ACC112 (cell line): ENCODE measurements at regions not wholly inside any gene's neighbourhood (a gene's known extent, or its start where the extent isn't known, plus 50 kb on each side); places are given as distances from the start of the nearest gene placed in this dataset.

Experiments used
- H2AFZ ChIP-seq: fragments of 200-600 bp; sonication (generic); one replicate; pipeline ENCODE4 v1.6.0; 2017; ENCODE audit warnings: antibody characterized with exemption, low read length; ENCODE audit not compliant: unreplicated experiment
- H3K27ac ChIP-seq: fragments of 200-600 bp; sonication (generic); 2 replicates; pipeline ENCODE4 v1.5.1; 2014; ENCODE audit warnings: low read depth, mild to moderate bottlenecking, antibody characterized with exemption, low read length, moderate library complexity
- H3K27me3 ChIP-seq: fragments of 200-600 bp; sonication (generic); 2 replicates; pipeline ENCODE4 v1.6.1; 2014; ENCODE audit warnings: mild to moderate bottlenecking, antibody characterized with exemption, low read length, moderate library complexity, mixed read lengths; ENCODE audit not compliant: insufficient read depth
- H3K36me3 ChIP-seq: fragments of 200-600 bp; sonication (generic); 2 replicates; pipeline ENCODE4 v1.6.1; 2016; ENCODE audit warnings: mild to moderate bottlenecking, antibody characterized with exemption, low read length, moderate library complexity, mixed read lengths; ENCODE audit not compliant: insufficient read depth
- H3K4me1 ChIP-seq: fragments of 200-600 bp; sonication (generic); one replicate; pipeline ENCODE4 v1.6.1; 2016; ENCODE audit warnings: low read length, mixed read lengths; ENCODE audit not compliant: insufficient read depth, unreplicated experiment, control insufficient read depth
- H3K4me3 ChIP-seq: fragments of 200-600 bp; sonication (generic); 2 replicates; pipeline ENCODE4 v1.5.1; 2014; ENCODE audit warnings: mild to moderate bottlenecking, low read depth, low read length
- H3K79me2 ChIP-seq: fragments of 200-600 bp; sonication (generic); one replicate; pipeline ENCODE4 v1.6.0; 2016; ENCODE audit warnings: low read length; ENCODE audit not compliant: control insufficient read depth, unreplicated experiment, insufficient read depth

DNA sequence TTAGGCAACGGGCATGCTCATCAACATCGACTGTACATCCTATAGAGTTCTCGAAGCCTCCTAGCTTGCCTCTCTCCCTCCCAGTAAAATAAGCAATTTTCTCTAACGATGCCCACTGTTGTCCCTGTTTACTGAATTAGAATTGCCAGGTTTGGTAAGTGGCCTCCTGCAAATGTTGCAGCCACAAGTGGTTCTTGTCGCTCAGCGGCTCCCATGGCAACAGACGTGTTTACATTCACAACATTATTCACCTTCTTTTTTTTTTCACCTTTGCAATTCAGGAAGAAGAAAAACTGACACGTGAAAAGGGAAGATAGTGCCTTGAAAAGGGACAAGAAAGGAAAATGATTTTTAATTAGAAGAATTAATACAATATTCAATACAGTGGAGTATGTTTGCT, 100.9 kb upstream of the PKP2 start:
- Histone ChIP-seq H3K36me3 (no peaks in the 10 kb centered on the region), H3K4me1 (peaks cover 4% of the 10 kb centered on the region), H3K27ac (no peak overlapping the region), H3K79me2 (no peaks in the 10 kb centered on the region), H2AFZ (no peak overlapping the region), H3K4me3 (no peak overlapping the region), H3K27me3 (peaks cover 20% of the 10 kb centered on the region)

DNA sequence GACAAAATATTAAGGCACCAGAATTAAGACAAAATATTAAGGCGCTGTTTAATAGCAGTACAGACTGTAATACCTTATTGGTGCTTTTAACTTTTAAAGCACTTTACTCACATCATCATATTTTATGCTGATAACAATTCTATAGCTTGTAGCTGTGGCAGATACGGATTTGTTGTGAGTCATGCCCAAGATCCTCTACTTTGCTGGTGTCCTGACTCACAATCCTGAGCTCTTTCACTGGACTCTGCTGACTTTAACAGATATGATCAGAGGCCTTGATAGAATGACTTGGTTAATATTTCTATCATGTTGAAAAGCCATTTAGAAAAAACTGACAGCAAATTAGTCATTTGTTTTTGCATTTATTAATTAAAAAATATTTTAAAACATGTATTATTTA, 99.0 kb upstream of the PKP2 start:
- H3K27ac ChIP-seq, result no peak overlapping the region
- peaks cover 4% of the 10 kb centered on the region for H3K4me1 ChIP-seq
- no peak overlapping the region for H3K4me3 ChIP-seq
- no peak overlapping the region for H2AFZ ChIP-seq
- peaks cover 31% of the 10 kb centered on the region for H3K27me3 ChIP-seq
- no peaks in the 10 kb centered on the region for H3K36me3 ChIP-seq
- no peaks in the 10 kb centered on the region for H3K79me2 ChIP-seq

- H3K4me3 ChIP-seq, result no peak overlapping the region
- H3K27ac ChIP-seq, result no peak overlapping the region
- no peak overlapping the region for H2AFZ ChIP-seq
- no peaks in the 10 kb centered on the region for H3K36me3 ChIP-seq
- H3K27me3 ChIP-seq, result peaks cover 40% of the 10 kb centered on the region
- no peaks in the 10 kb centered on the region for H3K79me2 ChIP-seq
- peaks cover 4% of the 10 kb centered on the region for H3K4me1 ChIP-seq
These were observed 96.8 kb upstream of the PKP2 start for GRCh38 chr12:32993404-32993803.

DNA sequence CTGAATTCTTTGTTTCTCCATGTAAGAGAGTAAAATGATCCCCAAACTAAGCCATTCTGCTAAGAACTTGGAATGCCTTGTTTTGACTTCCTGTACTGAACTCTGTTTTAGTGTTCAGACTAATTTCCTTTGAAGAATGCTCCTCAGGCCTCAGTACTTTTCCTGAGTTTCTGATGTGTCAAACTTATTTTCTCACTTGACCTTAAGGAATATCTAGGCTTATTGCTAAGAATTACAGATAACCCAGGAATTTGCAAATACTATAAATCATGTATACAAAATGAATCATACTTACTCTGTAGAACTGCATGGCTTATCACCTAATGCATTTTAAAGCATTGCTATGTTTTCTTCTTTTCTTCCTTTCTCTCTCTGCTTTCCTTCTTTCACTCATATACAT, 93.1 kb upstream of the PKP2 start:
- Histone ChIP-seq H3K4me3 (no peak overlapping the region), H3K4me1 (peaks cover 4% of the 10 kb centered on the region), H3K36me3 (no peaks in the 10 kb centered on the region), H3K27me3 (peaks cover 42% of the 10 kb centered on the region), H3K79me2 (no peaks in the 10 kb centered on the region), H2AFZ (no peak overlapping the region), H3K27ac (no peak overlapping the region)

DNA sequence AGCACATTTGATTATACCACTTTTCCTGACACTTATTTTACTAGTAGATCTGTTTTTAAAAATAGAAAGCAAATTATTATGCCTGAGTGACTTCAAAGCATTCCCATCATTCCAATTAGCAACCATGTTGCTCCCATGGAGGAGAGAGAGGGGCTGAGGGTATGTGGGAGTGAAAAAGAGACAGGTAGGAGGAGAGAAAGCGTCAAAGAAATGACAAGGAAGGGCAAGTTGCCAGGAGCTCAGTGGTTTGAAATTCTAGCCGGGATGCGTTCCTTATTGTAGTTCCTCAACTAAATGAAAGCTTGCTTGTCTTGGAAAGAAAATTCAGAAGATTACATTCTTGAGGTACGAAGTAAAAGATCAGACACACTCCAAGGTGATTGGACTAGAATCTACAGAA, 92.4 kb upstream of the PKP2 start:
- Histone ChIP-seq H3K4me3 (no peak overlapping the region), H3K36me3 (no peaks in the 10 kb centered on the region), H2AFZ (no peak overlapping the region), H3K27me3 (peaks cover 43% of the 10 kb centered on the region), H3K27ac (no peak overlapping the region), H3K79me2 (no peaks in the 10 kb centered on the region), H3K4me1 (peaks cover 4% of the 10 kb centered on the region)

- H3K79me2 ChIP-seq, result no peaks in the 10 kb centered on the region
- no peak overlapping the region for H3K4me3 ChIP-seq
- no peaks in the 10 kb centered on the region for H3K4me1 ChIP-seq
- H3K27me3 ChIP-seq, result peaks cover 52% of the 10 kb centered on the region
- no peaks in the 10 kb centered on the region for H3K36me3 ChIP-seq
- no peak overlapping the region for H3K27ac ChIP-seq
- no peak overlapping the region for H2AFZ ChIP-seq
These were observed 90.9 kb upstream of the PKP2 start for GRCh38 chr12:32987512-32987911.

GRCh38 chr12:32983968-32984367, 87.4 kb upstream of the PKP2 start:
- H3K4me1 ChIP-seq, result no peaks in the 10 kb centered on the region
- no peak overlapping the region for H3K4me3 ChIP-seq
- no peaks in the 10 kb centered on the region for H3K36me3 ChIP-seq
- no peak overlapping the region for H2AFZ ChIP-seq
- H3K27me3 ChIP-seq, result peaks cover 38% of the 10 kb centered on the region
- H3K27ac ChIP-seq, result no peak overlapping the region
- H3K79me2 ChIP-seq, result no peaks in the 10 kb centered on the region

DNA sequence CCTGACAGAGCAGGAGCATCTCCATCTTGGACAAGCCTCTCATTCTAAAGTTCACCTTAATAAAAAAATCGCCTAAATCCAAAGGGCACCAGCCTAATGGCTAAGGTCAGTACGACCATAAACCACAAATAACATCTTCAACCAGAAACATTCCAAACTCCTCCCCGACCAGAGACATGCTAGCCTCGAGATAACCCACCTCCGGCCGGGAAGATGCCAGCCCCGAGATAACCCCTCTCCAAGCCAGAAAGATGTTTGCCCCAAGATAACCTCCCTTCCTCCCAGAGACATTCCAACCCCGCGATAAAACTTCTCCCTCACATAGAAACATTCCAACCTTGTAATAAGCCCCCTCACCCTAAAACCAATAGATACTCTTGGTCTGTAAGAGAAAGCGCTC, 86.8 kb upstream of the PKP2 start:
- H2AFZ ChIP-seq, result no peak overlapping the region
- H3K27ac ChIP-seq, result no peak overlapping the region
- no peaks in the 10 kb centered on the region for H3K79me2 ChIP-seq
- peaks cover 38% of the 10 kb centered on the region for H3K27me3 ChIP-seq
- no peak overlapping the region for H3K4me3 ChIP-seq
- no peaks in the 10 kb centered on the region for H3K36me3 ChIP-seq
- no peaks in the 10 kb centered on the region for H3K4me1 ChIP-seq

GRCh38 chr12:32981139-32981538, 84.6 kb upstream of the PKP2 start:
- no peaks in the 10 kb centered on the region for H3K36me3 ChIP-seq
- H3K27me3 ChIP-seq, result peaks cover 34% of the 10 kb centered on the region
- no peaks in the 10 kb centered on the region for H3K79me2 ChIP-seq
- no peak overlapping the region for H3K27ac ChIP-seq
- H3K4me1 ChIP-seq, result no peaks in the 10 kb centered on the region
- H2AFZ ChIP-seq, result no peak overlapping the region
- H3K4me3 ChIP-seq, result no peak overlapping the region

GRCh38 chr12:32975122-32975521, 78.5 kb upstream of the PKP2 start:
- Histone ChIP-seq H2AFZ (no peak overlapping the region), H3K4me3 (no peak overlapping the region), H3K79me2 (no peaks in the 10 kb centered on the region), H3K36me3 (no peaks in the 10 kb centered on the region), H3K27ac (no peak overlapping the region), H3K4me1 (no peaks in the 10 kb centered on the region), H3K27me3 (peaks cover 10% of the 10 kb centered on the region; the same call in 1 of the 2 replicates)

GRCh38 chr12:32970465-32971110, 74.0 kb upstream of the PKP2 start:
- Histone ChIP-seq H3K4me3 (no peak overlapping the region), H3K79me2 (no peaks in the 10 kb centered on the region), H3K27me3 (peaks cover 16% of the 10 kb centered on the region; the same call in 1 of the 2 replicates), H3K36me3 (no peaks in the 10 kb centered on the region), H3K27ac (no peak overlapping the region), H3K4me1 (no peaks in the 10 kb centered on the region), H2AFZ (no peak overlapping the region)
